HG03521 (cell line): ENCODE measurements at regions not wholly inside any gene's neighbourhood (a gene's known extent, or its start where the extent isn't known, plus 50 kb on each side); places are given as distances from the start of the nearest gene placed in this dataset.
"Not testable (repeated sequence)": the region's sequence is repeated elsewhere in the genome, so short reads cannot be mapped to it uniquely, and the experiment has no call there.

Experiments used
- ATAC-seq: cut with Tn5 transposase; IDR thresholded peaks from one replicate; pipeline ENCODE4 v1.9.1; 2021; ENCODE audit warnings: mild to moderate bottlenecking, moderate library complexity; ENCODE audit not compliant: unreplicated experiment

GRCh38 chr4:101730291-101731117 is 60.0 kb upstream of the BANK1 start:
- ATAC-seq = peak; percentile 88

- no peak for ATAC-seq
Observed at GRCh38 chr4:101727238-101727637, 63.3 kb upstream of the BANK1 start.

GRCh38 chr4:101724093-101724492 is 66.4 kb upstream of the BANK1 start:
- no peak for ATAC-seq

GRCh38 chr4:101718810-101719209 is 71.7 kb upstream of the BANK1 start:
- no peak for ATAC-seq

DNA sequence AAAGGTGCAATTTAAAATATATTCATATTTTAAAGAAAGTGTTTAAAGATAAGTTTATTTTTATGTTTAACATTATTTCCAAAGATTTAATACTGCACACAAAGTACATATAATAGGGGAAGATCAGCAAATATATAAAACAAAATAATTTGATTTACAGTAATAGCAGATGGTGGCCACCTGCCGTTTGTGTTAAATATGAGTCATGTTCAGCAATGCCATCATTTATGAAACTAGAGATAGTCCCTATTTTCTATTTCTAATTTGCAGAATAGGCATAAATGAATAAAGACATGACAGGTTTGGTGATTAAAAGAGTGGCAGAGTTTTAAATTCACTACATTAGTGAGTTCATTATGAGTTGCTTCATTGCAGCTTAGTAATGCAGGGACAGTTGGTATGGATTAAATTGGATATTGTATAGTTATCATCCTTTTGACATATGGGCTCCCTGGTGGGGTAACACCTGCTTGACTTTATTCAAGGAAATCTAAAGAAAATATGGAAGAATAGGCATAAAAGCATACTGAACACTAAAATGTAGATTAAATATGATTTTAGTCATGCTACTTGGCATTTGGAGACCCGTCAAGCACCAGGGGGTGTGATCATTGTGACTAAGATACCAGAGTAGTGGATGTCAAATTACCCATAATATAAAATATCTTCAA is 78.8 kb upstream of the BANK1 start:
- ATAC-seq = no peak

GRCh38 chr4:101710806-101711205 is 79.7 kb upstream of the BANK1 start:
- no peak for ATAC-seq

DNA sequence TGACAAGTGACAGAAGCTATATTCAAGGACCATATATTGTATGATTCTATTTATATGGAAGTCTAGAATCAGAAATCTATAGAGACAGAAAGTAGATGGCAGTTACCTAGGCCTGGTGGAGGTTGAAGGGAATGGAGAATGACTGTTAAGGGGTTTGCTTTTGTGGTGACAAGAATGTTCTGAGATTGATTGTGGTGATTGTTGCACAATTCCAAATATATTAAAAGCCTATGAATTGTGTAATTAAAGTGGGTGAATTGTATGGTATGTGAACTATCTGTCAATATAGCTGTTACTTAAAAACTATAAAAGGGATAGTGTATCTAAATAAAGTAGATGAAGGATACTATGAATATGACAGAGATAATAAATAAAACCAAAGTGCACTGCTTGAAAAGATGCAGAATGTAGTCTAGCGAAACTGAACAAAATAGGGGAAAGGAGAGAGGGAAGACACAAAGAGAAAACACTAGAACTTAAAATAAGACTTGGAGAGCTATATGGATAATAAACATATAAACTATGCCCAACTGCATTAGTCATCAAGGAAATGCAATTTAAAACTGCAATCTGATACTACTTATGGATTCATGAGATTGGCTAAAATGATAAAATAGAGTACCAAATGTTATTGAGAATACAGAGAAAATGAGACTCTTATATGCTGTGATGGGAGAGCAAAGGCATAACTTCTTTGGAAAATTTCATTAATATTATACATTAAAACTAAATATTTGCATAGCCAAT is 82.1 kb upstream of the BANK1 start:
- ATAC-seq = no peak

DNA sequence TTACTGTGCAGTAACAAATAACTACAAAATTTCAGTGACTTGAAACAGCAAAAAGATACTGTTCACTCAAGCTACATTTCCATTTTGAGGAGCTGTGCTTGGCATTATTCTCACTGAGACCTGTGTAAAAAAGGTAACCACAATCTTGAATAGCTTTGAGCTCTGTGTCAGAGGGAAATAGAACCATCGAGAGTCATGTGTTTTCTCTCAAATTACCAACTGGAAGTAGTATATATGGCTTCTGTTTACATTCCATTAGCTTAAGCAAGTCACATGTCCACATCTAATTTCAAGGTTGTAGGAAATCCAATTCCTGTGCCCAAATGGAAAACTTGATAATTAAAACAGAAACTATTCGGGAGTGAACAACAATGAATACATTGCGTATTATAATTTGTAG is 82.9 kb upstream of the BANK1 start:
- no peak for ATAC-seq

DNA sequence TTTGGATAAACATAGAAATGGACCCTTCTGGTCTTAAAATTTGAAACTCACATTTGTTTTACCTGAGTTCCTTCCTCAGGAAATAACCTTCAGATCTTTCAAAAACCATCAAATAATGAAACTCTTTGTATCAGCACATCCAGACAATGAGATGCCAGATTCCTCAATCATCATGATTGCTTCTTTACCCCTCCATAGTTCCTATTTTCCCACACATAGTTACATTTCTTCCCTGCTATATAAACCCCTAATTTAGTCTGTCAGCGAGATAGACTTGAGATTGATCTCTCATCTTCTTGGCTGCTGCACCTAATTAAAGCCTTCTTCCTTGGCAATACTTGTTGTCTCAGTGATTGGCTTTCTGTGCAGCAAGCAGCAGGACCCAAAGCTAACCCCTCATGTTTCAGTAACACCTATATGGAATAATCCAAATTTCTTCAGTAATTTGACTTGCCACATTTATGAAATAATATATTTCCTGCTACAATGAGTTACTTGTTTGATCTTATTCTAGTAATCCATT is 83.9 kb upstream of the BANK1 start:
- no peak for ATAC-seq

- no peak for ATAC-seq
Observed at GRCh38 chr4:101701551-101701950, 89.0 kb upstream of the BANK1 start.

DNA sequence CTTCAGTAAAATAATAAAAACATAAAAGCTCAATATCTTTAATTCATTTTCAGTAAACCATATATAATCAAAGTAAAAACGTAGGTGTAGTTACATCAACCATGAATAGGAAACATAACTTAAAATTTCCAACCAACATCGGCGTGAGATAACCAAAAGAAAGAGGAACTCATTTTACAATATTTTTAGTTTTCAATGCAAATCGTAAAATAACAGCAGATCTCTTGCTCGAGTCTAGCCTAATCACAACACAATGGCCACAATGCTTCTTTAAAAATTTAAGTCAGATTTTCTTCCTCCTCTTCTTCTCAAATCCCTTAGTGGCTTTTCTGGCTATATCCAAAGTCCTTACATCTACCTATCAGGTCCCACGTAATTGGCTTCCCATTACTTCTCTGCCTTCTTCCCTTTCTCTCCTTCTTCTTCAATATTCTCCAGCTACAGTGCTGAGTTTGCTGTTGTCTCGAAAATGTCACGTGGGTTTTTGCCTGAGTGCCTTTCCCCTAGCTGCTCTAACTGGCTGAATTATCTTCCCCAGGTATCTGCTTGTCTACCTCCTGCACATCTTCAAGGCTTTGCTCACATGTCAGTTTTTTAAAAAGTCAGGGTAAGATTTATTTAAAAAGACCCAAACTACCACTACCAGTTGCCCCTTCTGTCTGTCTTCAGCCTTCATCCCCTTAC is 90.9 kb upstream of the BANK1 start:
- no peak for ATAC-seq

DNA sequence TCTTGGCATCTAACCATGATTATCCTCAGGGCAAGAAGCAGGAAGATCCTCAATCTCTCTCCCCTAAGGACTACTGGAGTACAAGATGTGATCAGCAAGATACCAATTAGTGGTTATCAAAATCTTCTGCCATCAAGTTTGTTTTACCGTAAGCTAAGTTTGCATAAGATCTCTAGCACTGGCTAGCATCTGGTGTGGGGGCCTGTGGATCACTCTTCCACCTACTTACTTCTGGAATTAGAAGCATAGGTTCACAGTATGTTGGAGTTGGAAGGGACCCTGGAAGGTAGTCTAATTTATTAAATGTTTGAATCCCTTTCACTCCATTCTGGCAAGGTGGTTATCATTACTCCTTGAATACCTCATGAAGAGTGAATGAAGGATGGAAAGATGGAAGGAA is 93.3 kb upstream of the BANK1 start:
- ATAC-seq = no peak

DNA sequence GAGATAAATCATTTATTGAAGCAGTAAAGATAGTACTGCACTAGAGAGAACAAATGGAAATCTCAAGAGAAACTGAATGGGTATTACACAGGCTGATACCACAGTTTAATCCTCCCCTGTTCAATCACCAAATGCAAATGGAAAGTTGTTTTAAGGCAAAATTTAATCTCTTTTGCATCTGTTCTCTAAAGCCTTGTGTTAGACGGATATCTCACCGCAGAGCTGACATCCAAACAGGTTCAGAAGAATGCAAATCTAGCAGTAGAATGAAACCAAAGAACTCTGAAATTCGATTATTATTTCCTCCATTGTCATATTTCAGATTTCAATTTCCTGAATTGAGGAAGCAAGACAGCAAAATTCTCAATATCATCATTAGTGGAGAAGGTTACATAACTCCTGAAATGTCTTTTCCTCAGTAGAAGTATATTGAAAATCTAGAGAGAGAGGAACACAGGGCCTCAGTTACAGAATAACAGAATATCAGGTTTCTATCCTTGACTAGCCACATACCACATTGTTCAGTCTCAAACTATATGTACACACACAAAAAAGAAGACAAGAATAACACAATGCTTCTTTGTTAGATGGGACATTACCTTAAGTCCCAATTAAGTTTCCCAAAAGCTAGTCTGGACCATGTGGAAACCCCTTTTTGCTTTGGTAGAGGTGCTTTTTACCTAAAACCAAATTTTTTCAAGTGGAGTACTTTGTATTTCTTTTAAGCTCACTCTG is 94.1 kb upstream of the BANK1 start:
- no peak for ATAC-seq

GRCh38 chr4:101695176-101695575 is 95.4 kb upstream of the BANK1 start:
- ATAC-seq = no peak

DNA sequence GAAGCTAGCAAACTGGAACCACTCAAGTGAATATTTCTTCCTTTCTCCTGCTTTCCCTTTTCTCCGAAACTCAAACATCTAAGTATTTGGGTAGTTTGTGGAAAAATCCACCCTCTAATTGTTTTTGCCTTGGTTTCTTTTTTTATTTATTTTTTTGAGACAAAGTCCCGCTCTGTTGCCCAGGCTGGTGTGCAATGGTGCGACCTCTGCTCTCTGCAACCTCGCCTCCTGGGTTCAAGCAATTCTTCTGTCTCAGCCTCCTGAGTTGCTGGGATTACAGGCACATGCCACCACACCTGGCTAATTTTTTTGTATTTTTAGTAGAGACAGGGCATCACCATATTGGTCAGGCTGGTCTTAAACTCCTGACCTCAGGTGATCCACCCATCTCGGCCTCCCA is 96.1 kb upstream of the BANK1 start:
- ATAC-seq = not testable (repeated sequence)

DNA sequence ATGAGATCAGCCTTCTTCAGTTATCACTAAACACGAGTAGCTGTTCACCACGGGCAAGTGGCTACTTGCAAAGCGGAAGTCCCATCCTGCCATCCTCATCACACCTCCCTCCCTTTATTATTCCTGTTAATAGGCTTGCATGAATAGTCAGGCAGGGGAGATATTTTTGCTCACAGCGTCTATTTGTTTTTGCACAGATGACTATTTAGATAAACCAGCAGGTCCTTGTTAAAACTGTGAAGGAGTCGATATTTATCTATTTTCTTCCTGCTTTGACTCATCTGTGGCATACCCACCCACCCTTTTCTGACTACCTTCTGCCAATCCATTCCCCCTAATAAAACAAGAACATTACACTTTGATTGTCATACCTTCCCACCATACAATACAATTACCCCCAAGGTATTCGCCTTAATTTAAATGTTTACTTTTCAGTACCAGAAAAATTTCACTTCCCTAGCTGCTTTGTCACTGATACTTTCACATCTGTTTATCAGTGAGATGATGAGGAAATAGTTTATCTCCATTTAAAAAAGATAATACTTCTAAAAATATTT is 96.6 kb upstream of the BANK1 start:
- ATAC-seq = no peak

DNA sequence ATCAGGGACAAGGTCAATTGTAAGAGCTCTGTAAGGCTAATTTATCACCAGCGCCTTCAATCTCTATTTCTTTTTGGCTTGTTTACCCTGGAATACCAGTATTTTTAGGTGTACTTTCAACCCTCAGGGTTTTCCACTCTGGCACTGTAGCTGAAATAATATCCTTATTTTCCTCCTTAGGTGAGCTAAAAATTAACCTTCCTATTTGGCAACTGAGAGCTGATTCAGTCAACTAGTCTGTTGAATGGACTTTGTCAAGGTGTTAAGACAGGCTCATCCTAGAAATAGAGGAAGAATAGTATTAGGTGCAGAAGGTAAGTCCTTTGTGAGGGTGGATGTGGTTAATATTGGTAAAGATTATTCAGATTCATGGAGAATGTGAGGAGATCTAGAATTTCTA is 101.3 kb upstream of the BANK1 start:
- no peak for ATAC-seq

DNA sequence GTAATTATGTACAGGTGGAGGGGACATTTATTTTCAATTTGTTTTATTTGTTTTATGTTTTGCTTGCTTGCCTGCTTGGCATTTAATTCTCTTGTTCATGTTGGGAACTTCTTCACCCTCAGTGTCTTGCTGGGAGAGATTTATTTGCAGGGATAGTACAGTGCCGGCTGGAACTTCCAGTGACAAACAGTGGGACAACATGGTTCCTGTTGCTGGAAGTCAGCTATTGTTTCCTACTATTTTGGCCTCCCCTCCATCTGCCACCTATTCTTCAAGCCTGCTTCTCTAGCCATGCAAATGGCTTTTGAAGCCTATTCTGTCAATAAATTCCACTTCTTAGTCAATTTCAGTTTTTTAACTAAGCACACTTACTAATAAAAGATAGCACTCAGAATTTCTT is 105.4 kb upstream of the BANK1 start:
- ATAC-seq = no peak

DNA sequence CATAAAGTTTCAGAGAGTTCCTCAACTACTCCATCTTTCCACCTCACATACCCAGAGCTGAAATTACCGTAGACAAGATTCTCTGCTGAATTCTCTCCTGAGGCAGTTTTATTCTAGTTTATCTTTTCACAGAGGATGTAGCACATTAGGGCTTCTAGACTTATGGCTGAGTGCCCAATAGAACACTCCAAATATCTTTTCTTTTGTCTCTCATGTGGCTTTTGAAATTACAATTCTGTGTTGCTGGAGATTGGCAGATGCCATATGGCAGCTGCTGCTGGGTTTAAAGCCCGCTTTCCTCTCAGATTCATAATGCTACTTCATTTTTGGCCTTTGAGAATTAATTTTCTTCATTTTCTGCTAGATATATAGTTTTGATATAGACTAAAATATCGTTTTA is 107.6 kb upstream of the BANK1 start:
- ATAC-seq = no peak

DNA sequence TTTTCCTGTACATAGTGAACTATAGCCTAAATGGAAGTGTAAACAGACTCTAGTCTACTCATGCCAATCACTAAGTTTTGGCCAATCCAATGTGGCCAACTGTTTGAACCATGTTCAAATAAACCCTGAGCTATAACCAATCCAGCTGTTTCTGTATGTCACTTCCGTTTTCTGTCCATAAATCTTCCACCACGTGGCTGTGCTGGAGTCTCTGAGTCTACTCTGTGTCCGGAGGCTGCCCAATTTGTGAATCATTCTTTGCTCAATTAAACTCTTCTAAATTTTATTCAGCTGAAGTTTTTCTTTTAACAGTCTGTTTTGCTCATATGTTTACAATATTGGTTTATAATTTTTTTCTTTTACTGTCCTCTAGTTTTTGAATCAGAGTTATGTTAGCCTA is 112.3 kb upstream of the BANK1 start:
- ATAC-seq = no peak
